ENCODE measurements at regions not wholly inside any gene's neighbourhood (a gene's known extent, or its start where the extent isn't known, plus 50 kb on each side); places are given as distances from the start of the nearest gene placed in this dataset.
"Not testable (repeated sequence)": the region's sequence is repeated elsewhere in the genome, so short reads cannot be mapped to it uniquely, and the experiment has no call there.

GRCh38 chr3:40690749-40691451, 166.1 kb downstream of the ZNF621 start:
- intact Hi-C loops (cut with DNase I) = no loop called here
- DNase-seq (ENCODE audit: low spot score) = peak; percentile 95

GRCh38 chr3:40691452-40691861, 166.7 kb downstream of the ZNF621 start:
- intact Hi-C loops (cut with DNase I) = no loop called here
- DNase-seq (ENCODE audit: low spot score) = no peak

GRCh38 chr3:40695848-40696247, 171.1 kb downstream of the ZNF621 start:
- DNase-seq (ENCODE audit: low spot score) = no peak
- intact Hi-C loops (cut with DNase I) = no loop called here

GRCh38 chr3:40698611-40699010, 173.9 kb downstream of the ZNF621 start:
- intact Hi-C loops (cut with DNase I); DNase-seq (ENCODE audit: low spot score): not testable (repeated sequence)

- no peak for DNase-seq (ENCODE audit: low spot score)
These were observed 176.3 kb downstream of the ZNF621 start for GRCh38 chr3:40701016-40701588.

GRCh38 chr3:40704224-40704623, 179.5 kb downstream of the ZNF621 start:
- no peak for DNase-seq (ENCODE audit: low spot score)
- intact Hi-C loops (cut with DNase I) = no loop called here

More at GRCh38 chr3:40701016-40701588, 176.3 kb downstream of the ZNF621 start:
- intact Hi-C loops (cut with DNase I) = no loop called here

- DNase-seq (ENCODE audit: low spot score) = no peak
- intact Hi-C loops (cut with DNase I) = no loop called here
These were observed 180.9 kb downstream of the ZNF621 start for GRCh38 chr3:40705663-40706062.

- intact Hi-C loops (cut with DNase I) = loop anchor here in 1 of 2 donors (10.0 kb wide), 1 partner anchor 129 kb away; no protein-coding TSS in a partner anchor
- no peak for DNase-seq (ENCODE audit: low spot score)
These were observed 188.5 kb downstream of the ZNF621 start for GRCh38 chr3:40713306-40713705.

- intact Hi-C loops (cut with DNase I) = loop anchor here in 1 of 2 donors (10.0 kb wide), 1 partner anchor 129 kb away; no protein-coding TSS in a partner anchor
These were observed 189.0 kb downstream of the ZNF621 start for GRCh38 chr3:40713795-40714194.

GRCh38 chr3:40714771-40715345, 190.1 kb downstream of the ZNF621 start:
- DNase-seq (ENCODE audit: low spot score) = no peak
- intact Hi-C loops (cut with DNase I) = loop anchor here in 1 of 2 donors (10.0 kb wide), 1 partner anchor 130 kb away; no protein-coding TSS in a partner anchor

More at GRCh38 chr3:40713795-40714194, 189.0 kb downstream of the ZNF621 start:
- DNase-seq (ENCODE audit: low spot score) = no peak

GRCh38 chr3:40715551-40715950, 190.8 kb downstream of the ZNF621 start:
- intact Hi-C loops (cut with DNase I) = loop anchor here in 1 of 2 donors (10.0 kb wide), 1 partner anchor 131 kb away; no protein-coding TSS in a partner anchor
- DNase-seq (ENCODE audit: low spot score) = no peak

GRCh38 chr3:40717471-40717870, 192.7 kb downstream of the ZNF621 start:
- DNase-seq (ENCODE audit: low spot score) = no peak
- intact Hi-C loops (cut with DNase I) = loop anchor here in 1 of 2 donors (10.0 kb wide), 1 partner anchor 133 kb away; no protein-coding TSS in a partner anchor

- no peak for DNase-seq (ENCODE audit: low spot score)
- intact Hi-C loops (cut with DNase I) = loop anchor here in 1 of 2 donors (10.0 kb wide), 1 partner anchor 133 kb away; no protein-coding TSS in a partner anchor
These were observed 193.4 kb downstream of the ZNF621 start for GRCh38 chr3:40718209-40718608.

GRCh38 chr3:40718681-40719080, 193.9 kb downstream of the ZNF621 start:
- intact Hi-C loops (cut with DNase I) = loop anchor here in 1 of 2 donors (10.0 kb wide), 1 partner anchor 134 kb away; no protein-coding TSS in a partner anchor
- no peak for DNase-seq (ENCODE audit: low spot score)

- intact Hi-C loops (cut with DNase I) = loop anchor here in 1 of 2 donors (10.0 kb wide), 1 partner anchor 135 kb away; no protein-coding TSS in a partner anchor
- no peak for DNase-seq (ENCODE audit: low spot score)
These were observed 195.0 kb downstream of the ZNF621 start for GRCh38 chr3:40719660-40720287.

GRCh38 chr3:40720341-40720740, 195.6 kb downstream of the ZNF621 start:
- intact Hi-C loops (cut with DNase I) = no loop called here
- no peak for DNase-seq (ENCODE audit: low spot score)

GRCh38 chr3:40720863-40721262, 196.1 kb downstream of the ZNF621 start:
- DNase-seq (ENCODE audit: low spot score) = no peak
- intact Hi-C loops (cut with DNase I) = no loop called here

GRCh38 chr3:40723083-40723660, 198.4 kb downstream of the ZNF621 start:
- intact Hi-C loops (cut with DNase I) = no loop called here
- DNase-seq (ENCODE audit: low spot score) = no peak

- no peak for DNase-seq (ENCODE audit: low spot score)
- intact Hi-C loops (cut with DNase I) = no loop called here
These were observed 200.3 kb downstream of the ZNF621 start for GRCh38 chr3:40725031-40725430.
